ENCODE measurements at regions not wholly inside any gene's neighbourhood (a gene's known extent, or its start where the extent isn't known, plus 50 kb on each side); places are given as distances from the start of the nearest gene placed in this dataset.

DNA sequence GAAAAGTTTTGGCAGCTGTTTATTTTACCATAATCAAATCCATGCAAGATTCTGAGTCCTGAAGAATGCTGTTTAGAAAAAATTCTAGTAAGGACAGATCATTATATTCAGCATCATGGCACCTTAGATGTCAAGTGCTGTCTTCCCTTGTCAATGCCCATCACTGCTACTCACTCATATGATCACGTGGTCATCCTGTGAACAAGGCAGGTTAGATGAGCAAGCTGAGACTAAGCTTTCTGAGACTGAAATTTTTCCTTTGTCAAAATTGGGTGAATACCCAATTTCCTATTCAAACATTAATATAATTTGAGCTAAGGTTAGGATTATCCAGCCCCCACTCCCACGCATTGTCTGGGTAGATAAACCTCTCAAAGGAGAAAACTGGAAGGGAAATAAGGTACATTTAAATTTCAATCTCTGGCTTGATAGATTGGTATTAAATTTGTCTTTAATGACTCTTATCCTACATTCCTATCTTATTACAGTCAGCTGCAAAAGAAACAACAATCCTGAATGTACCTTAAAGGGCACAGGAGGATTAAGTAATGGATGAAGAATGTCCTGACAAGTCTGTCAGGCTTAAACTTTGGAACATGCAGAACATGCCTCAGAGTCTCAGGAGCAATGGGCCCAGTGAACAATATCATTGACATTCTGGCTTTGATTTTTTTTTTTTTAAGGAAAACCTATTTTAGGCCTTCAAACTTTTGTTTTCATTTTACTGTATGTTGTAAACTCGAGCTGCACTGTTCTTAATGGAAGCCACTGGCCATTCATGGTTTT, 148.7 kb upstream of the RANBP3L start:
- TF ChIP-seq, protein P1, sequence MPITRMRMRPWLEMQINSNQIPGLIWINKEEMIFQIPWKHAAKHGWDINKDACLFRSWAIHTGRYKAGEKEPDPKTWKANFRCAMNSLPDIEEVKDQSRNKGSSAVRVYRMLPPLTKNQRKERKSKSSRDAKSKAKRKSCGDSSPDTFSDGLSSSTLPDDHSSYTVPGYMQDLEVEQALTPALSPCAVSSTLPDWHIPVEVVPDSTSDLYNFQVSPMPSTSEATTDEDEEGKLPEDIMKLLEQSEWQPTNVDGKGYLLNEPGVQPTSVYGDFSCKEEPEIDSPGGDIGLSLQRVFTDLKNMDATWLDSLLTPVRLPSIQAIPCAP (CRISPR knock-in tag; IDR thresholded peaks at IDR 0.05), result no peak
- TF ChIP-seq, protein P2, sequence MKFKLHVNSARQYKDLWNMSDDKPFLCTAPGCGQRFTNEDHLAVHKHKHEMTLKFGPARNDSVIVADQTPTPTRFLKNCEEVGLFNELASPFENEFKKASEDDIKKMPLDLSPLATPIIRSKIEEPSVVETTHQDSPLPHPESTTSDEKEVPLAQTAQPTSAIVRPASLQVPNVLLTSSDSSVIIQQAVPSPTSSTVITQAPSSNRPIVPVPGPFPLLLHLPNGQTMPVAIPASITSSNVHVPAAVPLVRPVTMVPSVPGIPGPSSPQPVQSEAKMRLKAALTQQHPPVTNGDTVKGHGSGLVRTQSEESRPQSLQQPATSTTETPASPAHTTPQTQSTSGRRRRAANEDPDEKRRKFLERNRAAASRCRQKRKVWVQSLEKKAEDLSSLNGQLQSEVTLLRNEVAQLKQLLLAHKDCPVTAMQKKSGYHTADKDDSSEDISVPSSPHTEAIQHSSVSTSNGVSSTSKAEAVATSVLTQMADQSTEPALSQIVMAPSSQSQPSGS (CRISPR knock-in tag; IDR thresholded peaks at IDR 0.05; ENCODE audit: borderline replicate concordance, low read depth), result no peak
- TF ChIP-seq, protein P3, sequence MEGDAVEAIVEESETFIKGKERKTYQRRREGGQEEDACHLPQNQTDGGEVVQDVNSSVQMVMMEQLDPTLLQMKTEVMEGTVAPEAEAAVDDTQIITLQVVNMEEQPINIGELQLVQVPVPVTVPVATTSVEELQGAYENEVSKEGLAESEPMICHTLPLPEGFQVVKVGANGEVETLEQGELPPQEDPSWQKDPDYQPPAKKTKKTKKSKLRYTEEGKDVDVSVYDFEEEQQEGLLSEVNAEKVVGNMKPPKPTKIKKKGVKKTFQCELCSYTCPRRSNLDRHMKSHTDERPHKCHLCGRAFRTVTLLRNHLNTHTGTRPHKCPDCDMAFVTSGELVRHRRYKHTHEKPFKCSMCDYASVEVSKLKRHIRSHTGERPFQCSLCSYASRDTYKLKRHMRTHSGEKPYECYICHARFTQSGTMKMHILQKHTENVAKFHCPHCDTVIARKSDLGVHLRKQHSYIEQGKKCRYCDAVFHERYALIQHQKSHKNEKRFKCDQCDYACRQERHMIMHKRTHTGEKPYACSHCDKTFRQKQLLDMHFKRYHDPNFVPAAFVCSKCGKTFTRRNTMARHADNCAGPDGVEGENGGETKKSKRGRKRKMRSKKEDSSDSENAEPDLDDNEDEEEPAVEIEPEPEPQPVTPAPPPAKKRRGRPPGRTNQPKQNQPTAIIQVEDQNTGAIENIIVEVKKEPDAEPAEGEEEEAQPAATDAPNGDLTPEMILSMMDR (IDR thresholded peaks at IDR 0.05), result no peak
- TF ChIP-seq, protein P4, sequence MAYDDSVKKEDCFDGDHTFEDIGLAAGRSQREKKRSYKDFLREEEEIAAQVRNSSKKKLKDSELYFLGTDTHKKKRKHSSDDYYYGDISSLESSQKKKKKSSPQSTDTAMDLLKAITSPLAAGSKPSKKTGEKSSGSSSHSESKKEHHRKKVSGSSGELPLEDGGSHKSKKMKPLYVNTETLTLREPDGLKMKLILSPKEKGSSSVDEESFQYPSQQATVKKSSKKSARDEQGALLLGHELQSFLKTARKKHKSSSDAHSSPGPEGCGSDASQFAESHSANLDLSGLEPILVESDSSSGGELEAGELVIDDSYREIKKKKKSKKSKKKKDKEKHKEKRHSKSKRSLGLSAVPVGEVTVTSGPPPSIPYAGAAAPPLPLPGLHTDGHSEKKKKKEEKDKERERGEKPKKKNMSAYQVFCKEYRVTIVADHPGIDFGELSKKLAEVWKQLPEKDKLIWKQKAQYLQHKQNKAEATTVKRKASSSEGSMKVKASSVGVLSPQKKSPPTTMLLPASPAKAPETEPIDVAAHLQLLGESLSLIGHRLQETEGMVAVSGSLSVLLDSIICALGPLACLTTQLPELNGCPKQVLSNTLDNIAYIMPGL (CRISPR knock-in tag; IDR thresholded peaks at IDR 0.05), result no peak
- TF ChIP-seq, protein P5, sequence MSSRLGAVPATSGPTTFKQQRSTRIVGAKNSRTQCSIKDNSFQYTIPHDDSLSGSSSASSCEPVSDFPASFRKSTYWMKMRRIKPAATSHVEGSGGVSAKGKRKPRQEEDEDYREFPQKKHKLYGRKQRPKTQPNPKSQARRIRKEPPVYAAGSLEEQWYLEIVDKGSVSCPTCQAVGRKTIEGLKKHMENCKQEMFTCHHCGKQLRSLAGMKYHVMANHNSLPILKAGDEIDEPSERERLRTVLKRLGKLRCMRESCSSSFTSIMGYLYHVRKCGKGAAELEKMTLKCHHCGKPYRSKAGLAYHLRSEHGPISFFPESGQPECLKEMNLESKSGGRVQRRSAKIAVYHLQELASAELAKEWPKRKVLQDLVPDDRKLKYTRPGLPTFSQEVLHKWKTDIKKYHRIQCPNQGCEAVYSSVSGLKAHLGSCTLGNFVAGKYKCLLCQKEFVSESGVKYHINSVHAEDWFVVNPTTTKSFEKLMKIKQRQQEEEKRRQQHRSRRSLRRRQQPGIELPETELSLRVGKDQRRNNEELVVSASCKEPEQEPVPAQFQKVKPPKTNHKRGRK (CRISPR knock-in tag; IDR thresholded peaks at IDR 0.05; ENCODE audit: borderline replicate concordance), result no peak
- TF ChIP-seq, protein P6, sequence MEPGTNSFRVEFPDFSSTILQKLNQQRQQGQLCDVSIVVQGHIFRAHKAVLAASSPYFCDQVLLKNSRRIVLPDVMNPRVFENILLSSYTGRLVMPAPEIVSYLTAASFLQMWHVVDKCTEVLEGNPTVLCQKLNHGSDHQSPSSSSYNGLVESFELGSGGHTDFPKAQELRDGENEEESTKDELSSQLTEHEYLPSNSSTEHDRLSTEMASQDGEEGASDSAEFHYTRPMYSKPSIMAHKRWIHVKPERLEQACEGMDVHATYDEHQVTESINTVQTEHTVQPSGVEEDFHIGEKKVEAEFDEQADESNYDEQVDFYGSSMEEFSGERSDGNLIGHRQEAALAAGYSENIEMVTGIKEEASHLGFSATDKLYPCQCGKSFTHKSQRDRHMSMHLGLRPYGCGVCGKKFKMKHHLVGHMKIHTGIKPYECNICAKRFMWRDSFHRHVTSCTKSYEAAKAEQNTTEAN (CRISPR knock-in tag; IDR thresholded peaks at IDR 0.05), result no peak
- TF ChIP-seq CBFB (CRISPR knock-in tag; IDR thresholded peaks at IDR 0.05; ENCODE audit: low read depth) (no peak), ESRRA (CRISPR knock-in tag; IDR thresholded peaks at IDR 0.05; ENCODE audit: borderline replicate concordance) (no peak), NR2C2 (CRISPR knock-in tag; IDR thresholded peaks at IDR 0.05) (no peak), NR3C1 (CRISPR knock-in tag; conservative IDR thresholded peaks at IDR 0.05; ENCODE audit: low read depth) (no peak), ETV6 (CRISPR knock-in tag; IDR thresholded peaks at IDR 0.05) (no peak), TP53 (CRISPR knock-in tag; IDR thresholded peaks at IDR 0.05) (no peak)
- TF ChIP-seq, protein P7, sequence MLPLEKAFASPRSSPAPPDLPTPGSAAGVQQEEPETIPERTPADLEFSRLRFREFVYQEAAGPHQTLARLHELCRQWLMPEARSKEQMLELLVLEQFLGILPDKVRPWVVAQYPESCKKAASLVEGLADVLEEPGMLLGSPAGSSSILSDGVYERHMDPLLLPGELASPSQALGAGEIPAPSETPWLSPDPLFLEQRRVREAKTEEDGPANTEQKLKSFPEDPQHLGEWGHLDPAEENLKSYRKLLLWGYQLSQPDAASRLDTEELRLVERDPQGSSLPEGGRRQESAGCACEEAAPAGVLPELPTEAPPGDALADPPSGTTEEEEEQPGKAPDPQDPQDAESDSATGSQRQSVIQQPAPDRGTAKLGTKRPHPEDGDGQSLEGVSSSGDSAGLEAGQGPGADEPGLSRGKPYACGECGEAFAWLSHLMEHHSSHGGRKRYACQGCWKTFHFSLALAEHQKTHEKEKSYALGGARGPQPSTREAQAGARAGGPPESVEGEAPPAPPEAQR (CRISPR knock-in tag; IDR thresholded peaks at IDR 0.05), result no peak
- TF ChIP-seq, protein P8, sequence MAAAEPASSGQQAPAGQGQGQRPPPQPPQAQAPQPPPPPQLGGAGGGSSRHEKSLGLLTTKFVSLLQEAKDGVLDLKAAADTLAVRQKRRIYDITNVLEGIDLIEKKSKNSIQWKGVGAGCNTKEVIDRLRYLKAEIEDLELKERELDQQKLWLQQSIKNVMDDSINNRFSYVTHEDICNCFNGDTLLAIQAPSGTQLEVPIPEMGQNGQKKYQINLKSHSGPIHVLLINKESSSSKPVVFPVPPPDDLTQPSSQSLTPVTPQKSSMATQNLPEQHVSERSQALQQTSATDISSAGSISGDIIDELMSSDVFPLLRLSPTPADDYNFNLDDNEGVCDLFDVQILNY (CRISPR knock-in tag; IDR thresholded peaks at IDR 0.05), result no peak
